Esophagus squamous epithelium (tissue), 4 donors: ENCODE measurements at regions not wholly inside any gene's neighbourhood (a gene's known extent, or its start where the extent isn't known, plus 50 kb on each side); places are given as distances from the start of the nearest gene placed in this dataset.

ENCODE experiments used
- POLR2A ChIP-seq, 4 donors: fragments of 450-650 bp; IDR thresholded peaks; one replicate each; pipeline ENCODE4 v1.6.1; 2017; ENCODE audit warnings: antibody characterized with exemption in 4 of 4, mild to moderate bottlenecking in 4 of 4, moderate library complexity in 3 of 4
- TF ChIP-seq, protein P1 (sequence below), 6 experiments: fragments of 450-650 bp in 4 of 6; fragments of 200-600 bp in 2 of 6; sonication (generic) in 2 of 6; IDR thresholded peaks; one replicate each; pipeline ENCODE4 v1.5.1; 2016 to 2019; ENCODE audit warnings: antibody characterized with exemption in 6 of 6, mild to moderate bottlenecking in 4 of 6, moderate library complexity in 4 of 6

DNA sequence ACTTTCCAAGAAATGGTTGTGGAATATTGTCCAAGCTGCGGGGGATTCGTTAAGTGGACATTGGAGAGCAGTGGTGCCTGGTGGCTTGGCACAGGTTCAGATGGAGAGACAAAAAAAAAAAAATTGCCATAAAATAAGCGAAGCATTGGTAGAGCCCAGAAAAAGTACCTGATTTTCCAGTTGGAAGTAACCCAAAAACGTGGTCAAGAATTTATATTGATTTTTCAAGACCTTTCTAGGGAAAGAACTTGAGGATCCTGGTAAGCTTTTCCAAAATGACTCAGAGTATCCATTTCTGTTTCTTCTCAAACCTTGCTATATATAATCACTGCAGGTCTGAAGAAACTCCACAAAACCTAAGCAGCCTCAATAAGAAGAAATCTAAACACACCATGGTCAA lies 94.6 kb downstream of the ING1 start:
- no peak for TF ChIP-seq POLR2A (IDR thresholded peaks at IDR 0.05)
- TF ChIP-seq, protein P1, sequence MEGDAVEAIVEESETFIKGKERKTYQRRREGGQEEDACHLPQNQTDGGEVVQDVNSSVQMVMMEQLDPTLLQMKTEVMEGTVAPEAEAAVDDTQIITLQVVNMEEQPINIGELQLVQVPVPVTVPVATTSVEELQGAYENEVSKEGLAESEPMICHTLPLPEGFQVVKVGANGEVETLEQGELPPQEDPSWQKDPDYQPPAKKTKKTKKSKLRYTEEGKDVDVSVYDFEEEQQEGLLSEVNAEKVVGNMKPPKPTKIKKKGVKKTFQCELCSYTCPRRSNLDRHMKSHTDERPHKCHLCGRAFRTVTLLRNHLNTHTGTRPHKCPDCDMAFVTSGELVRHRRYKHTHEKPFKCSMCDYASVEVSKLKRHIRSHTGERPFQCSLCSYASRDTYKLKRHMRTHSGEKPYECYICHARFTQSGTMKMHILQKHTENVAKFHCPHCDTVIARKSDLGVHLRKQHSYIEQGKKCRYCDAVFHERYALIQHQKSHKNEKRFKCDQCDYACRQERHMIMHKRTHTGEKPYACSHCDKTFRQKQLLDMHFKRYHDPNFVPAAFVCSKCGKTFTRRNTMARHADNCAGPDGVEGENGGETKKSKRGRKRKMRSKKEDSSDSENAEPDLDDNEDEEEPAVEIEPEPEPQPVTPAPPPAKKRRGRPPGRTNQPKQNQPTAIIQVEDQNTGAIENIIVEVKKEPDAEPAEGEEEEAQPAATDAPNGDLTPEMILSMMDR (IDR thresholded peaks at IDR 0.05): no peak
